GM12878 (cell line): ENCODE measurements at regions not wholly inside any gene's neighbourhood (a gene's known extent, or its start where the extent isn't known, plus 50 kb on each side); places are given as distances from the start of the nearest gene placed in this dataset.

Source experiments
- ATAC-seq: fragments of 200-7000 bp; cut with Tn5 transposase; 3 replicates; pipeline ENCODE4 v1.9.1; 2020; ENCODE audit warnings: mild to moderate bottlenecking, moderate library complexity
- BruUV-seq: library from RNA; stranded (reverse); fragments of 400-500 nt; replicated peaks from 2 replicates; lab custom pipeline; 2021; lab: Mats Ljungman, UMichigan
- CTCF ChIA-PET: fragments of 300-600 bp; sonication (Branson Sonifier 250); formaldehyde crosslinking; extraction: SDS; loops from one replicate; lab custom pipeline; 2021; ENCODE audit warnings: inconsistent platforms; lab: Yijun Ruan, JAX
- POLR2A ChIA-PET: fragments of 350-600 bp; formaldehyde crosslinking; extraction: SDS; loops from one replicate; lab custom pipeline; 2021; ENCODE audit warnings: inconsistent platforms; lab: Charles Lee
- RAD21 ChIA-PET: fragments of 300-600 bp; sonication (Branson Sonifier 250); formaldehyde crosslinking; loops from one replicate; lab custom pipeline; 2023; ENCODE audit warnings: antibody characterized with exemption; ENCODE audit not compliant: unreplicated experiment; lab: Charles Lee
- SMC1A ChIA-PET: fragments of 300-600 bp; sonication (Branson Sonifier 250); formaldehyde crosslinking; loops from one replicate; lab custom pipeline; 2023; ENCODE audit not compliant: unreplicated experiment, uncharacterized antibody; lab: Charles Lee
- DNase-seq: peaks from one replicate; pipeline ENCODE4 v3.0.0-alpha.2; 2011; ENCODE audit warnings: low read depth, low spot score
- FAIRE-seq: peaks from 3 replicates; lab custom pipeline; 2011; peaks lifted over from hg19 to GRCh38; lab: Jason Lieb, UNC
- H2AFZ ChIP-seq: 2 replicates; pipeline ENCODE4 v1.6.0; 2011; ENCODE audit warnings: low read depth, low read length, control low read depth; ENCODE audit not compliant: control insufficient read depth
- H3K27ac ChIP-seq: 2 replicates; pipeline ENCODE4 v1.5.1; 2011; ENCODE audit warnings: control low read depth; ENCODE audit not compliant: control insufficient read depth, insufficient read depth
- H3K27me3 ChIP-seq, 2 experiments: replicated peaks in 1 of 2; 2 replicates each; pipeline versions ENCODE4 v1.6.0 to v1.6.1; 2011; ENCODE audit warnings: low read length in 1 of 2; ENCODE audit not compliant: control insufficient read depth in 2 of 2, insufficient read depth in 2 of 2
- H3K36me3 ChIP-seq, 2 experiments: 2 replicates each; pipeline ENCODE4 v1.5.1; 2011; ENCODE audit warnings: low read length in 1 of 2; ENCODE audit not compliant: control insufficient read depth in 2 of 2, insufficient read depth in 2 of 2
- H3K4me1 ChIP-seq: 2 replicates; pipeline ENCODE4 v1.6.1; 2011; ENCODE audit warnings: mild to moderate bottlenecking, low read length, moderate library complexity, mixed read lengths; ENCODE audit not compliant: control insufficient read depth, insufficient read depth
- H3K4me2 ChIP-seq: 2 replicates; pipeline ENCODE4 v1.6.0; 2011; ENCODE audit warnings: control low read depth; ENCODE audit not compliant: control insufficient read depth, insufficient read depth
- H3K4me3 ChIP-seq: fragments of 200-600 bp; sonication (generic); 2 replicates; pipeline ENCODE4 v1.5.1; 2016
- H3K79me2 ChIP-seq: 2 replicates; pipeline ENCODE4 v1.6.0; 2011; ENCODE audit warnings: low read length; ENCODE audit not compliant: control insufficient read depth, insufficient read depth
- H3K9ac ChIP-seq: 2 replicates; pipeline ENCODE4 v1.8.0; 2011; ENCODE audit warnings: low read length, control low read depth, mixed read lengths; ENCODE audit not compliant: control insufficient read depth, insufficient read depth
- H3K9me3 ChIP-seq: replicated peaks from 3 replicates; pipeline ENCODE4 v1.5.1; 2011; ENCODE audit warnings: mild to moderate bottlenecking, low read length; ENCODE audit not compliant: control insufficient read depth, insufficient read depth
- H4K20me1 ChIP-seq: 2 replicates; pipeline ENCODE4 v1.6.0; 2011; ENCODE audit not compliant: control insufficient read depth, insufficient read depth
- BCL11A ChIP-seq: IDR thresholded peaks from 2 replicates; pipeline ENCODE4 v1.6.1; 2011; ENCODE audit warnings: low read depth, low read length
- EGR1 ChIP-seq, 2 experiments: IDR thresholded peaks; 1 replicate in 1 of 2; 2 replicates in 1 of 2; pipeline ENCODE4 v1.6.1; 2011 to 2012; ENCODE audit warnings: low read depth in 2 of 2, low read length in 2 of 2, borderline replicate concordance in 1 of 2, mild to moderate bottlenecking in 1 of 2, moderate library complexity in 1 of 2
- FOXM1 ChIP-seq: IDR thresholded peaks from 2 replicates; pipeline ENCODE4 v1.6.1; 2012; ENCODE audit warnings: low read depth, mild to moderate bottlenecking, inconsistent platforms, low read length, moderate library complexity
- RAD21 ChIP-seq: IDR thresholded peaks from 2 replicates; pipeline ENCODE4 v1.6.1; 2011; ENCODE audit warnings: mild to moderate bottlenecking, low read depth, low read length, moderate library complexity; ENCODE audit not compliant: insufficient read depth
- SMC3 ChIP-seq: IDR thresholded peaks from 2 replicates; pipeline ENCODE4 v1.6.1; 2011; ENCODE audit warnings: low read length, improper control_type of control experiment, borderline replicate concordance
- TAF1 ChIP-seq: IDR thresholded peaks from 2 replicates; pipeline ENCODE4 v1.6.1; 2011; ENCODE audit warnings: mild to moderate bottlenecking, low read depth, low read length, borderline replicate concordance
- YY1 ChIP-seq: IDR thresholded peaks from 2 replicates; pipeline ENCODE4 v1.6.1; 2011; ENCODE audit warnings: low read depth, mild to moderate bottlenecking, low read length
- WGBS: methylation state at CpG from one replicate; pipeline ENCODE4 v1.1.6; 2016; ENCODE audit warnings: low lambda C conversion rate; ENCODE audit not compliant: insufficient replicate concordance, insufficient coverage; ENCODE audit errors: missing lambda C conversion rate; 5-methylcytosine and 5-hydroxymethylcytosine counted together
- in situ Hi-C: fragments of 300-500 bp; cut with MboI; formaldehyde crosslinking; loops from 9 replicates; pipeline ENCODE4 v1.14.3; 2018; ENCODE audit warnings: mixed read lengths
- intact Hi-C: fragments of 100-400 bp; cut with micrococcal nuclease; formaldehyde crosslinking; loops from one replicate; pipeline ENCODE4 v1.14.2; 2022; ENCODE audit not compliant: unreplicated experiment
- TF ChIP-seq, protein P1 (sequence below): IDR thresholded peaks from 2 replicates; pipeline ENCODE4 v1.6.1; 2012; ENCODE audit warnings: low read depth, low read length, improper control_type of control experiment
- TF ChIP-seq, protein P2 (sequence below), 3 experiments: IDR thresholded peaks in 2 of 3; conservative IDR thresholded peaks in 1 of 3; 2 replicates each; pipeline ENCODE4 v1.5.1; 2011; ENCODE audit warnings: low read depth in 3 of 3, low read length in 3 of 3, mild to moderate bottlenecking in 3 of 3, control low read depth in 2 of 3, moderate library complexity in 2 of 3, inconsistent platforms in 1 of 3, mixed read lengths in 1 of 3; ENCODE audit not compliant: control insufficient read depth in 2 of 3, insufficient read depth in 1 of 3; ENCODE audit errors: extremely low read depth in 1 of 3
- TF ChIP-seq, protein P3 (sequence below): fragments of 450-650 bp; IDR thresholded peaks from 2 replicates; pipeline ENCODE4 v1.6.1; 2016; ENCODE audit warnings: mild to moderate bottlenecking

DNA sequence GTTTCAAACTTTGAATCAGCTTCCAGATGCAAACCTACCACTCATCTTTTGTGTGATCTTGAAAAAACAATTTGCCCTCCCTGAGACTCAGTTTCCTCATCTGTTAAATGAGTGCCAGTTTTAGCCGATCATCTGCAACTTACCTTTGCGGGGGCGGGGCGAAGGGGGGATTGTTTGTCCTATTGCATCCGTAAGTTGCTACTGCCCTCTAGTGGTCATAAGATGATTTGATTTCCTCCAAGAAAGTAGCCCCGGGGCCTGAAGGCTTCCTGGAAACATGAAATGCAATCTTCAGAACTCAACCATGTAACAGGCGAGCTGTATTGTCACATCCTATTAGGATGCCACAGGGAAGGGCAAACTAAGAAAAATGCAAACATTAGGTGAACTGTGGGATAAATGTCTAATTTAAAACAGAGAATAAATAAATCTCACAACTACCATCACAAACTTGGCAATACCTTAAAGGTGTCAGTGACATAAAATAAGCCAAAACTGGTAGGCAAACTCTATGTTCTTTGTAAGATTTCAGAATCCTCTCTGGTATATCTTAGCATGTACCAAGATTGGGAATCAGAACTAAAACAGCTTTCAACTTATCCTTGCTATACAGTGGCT lies 63.5 kb upstream of the CLDN18 start:
- Histone ChIP-seq H3K27ac (no peak overlapping the region), H3K4me2 (no peak overlapping the region), H3K9ac (no peak overlapping the region), H3K27me3 (no peaks in the 10 kb centered on the region), H3K4me3 (no peak overlapping the region), H3K9me3 (no peaks in the 10 kb centered on the region), H3K36me3 (no peaks in the 10 kb centered on the region), H3K4me1 (no peaks in the 10 kb centered on the region), H2AFZ (no peak overlapping the region), H3K79me2 (no peaks in the 10 kb centered on the region), H4K20me1 (no peaks in the 10 kb centered on the region)
- no peak for DNase-seq
- WGBS, result 2% methylated on average over 7 of the region's 7 CpGs
- in situ Hi-C loops, result loop anchor here (10.0 to 25.0 kb wide), 2 partner anchors 822 to 1884 kb away; no protein-coding TSS in a partner anchor
- ChIA-PET CTCF (interaction anchor here (0.7 to 7.2 kb wide), 25 partner anchors 8 to 840 kb away, joined by 3 to 45 read pairs (median 4); no protein-coding TSS in a partner anchor), POLR2A (no interaction called here), SMC1A (interaction anchor here (0.7 to 2.6 kb wide), 10 partner anchors 24 to 841 kb away, joined by 3 to 9 read pairs (median 3); no protein-coding TSS in a partner anchor), RAD21 (interaction anchor here (0.7 to 5.9 kb wide), 8 partner anchors 104 to 914 kb away, joined by 3 to 23 read pairs (median 4); no protein-coding TSS in a partner anchor)
- peak; percentile 91 for TF ChIP-seq RAD21
- TF ChIP-seq YY1, result peak; percentile 67
- TF ChIP-seq, protein P1, sequence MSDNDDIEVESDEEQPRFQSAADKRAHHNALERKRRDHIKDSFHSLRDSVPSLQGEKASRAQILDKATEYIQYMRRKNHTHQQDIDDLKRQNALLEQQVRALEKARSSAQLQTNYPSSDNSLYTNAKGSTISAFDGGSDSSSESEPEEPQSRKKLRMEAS, result no peak
- TF ChIP-seq FOXM1, result no peak
- TF ChIP-seq, protein P2, sequence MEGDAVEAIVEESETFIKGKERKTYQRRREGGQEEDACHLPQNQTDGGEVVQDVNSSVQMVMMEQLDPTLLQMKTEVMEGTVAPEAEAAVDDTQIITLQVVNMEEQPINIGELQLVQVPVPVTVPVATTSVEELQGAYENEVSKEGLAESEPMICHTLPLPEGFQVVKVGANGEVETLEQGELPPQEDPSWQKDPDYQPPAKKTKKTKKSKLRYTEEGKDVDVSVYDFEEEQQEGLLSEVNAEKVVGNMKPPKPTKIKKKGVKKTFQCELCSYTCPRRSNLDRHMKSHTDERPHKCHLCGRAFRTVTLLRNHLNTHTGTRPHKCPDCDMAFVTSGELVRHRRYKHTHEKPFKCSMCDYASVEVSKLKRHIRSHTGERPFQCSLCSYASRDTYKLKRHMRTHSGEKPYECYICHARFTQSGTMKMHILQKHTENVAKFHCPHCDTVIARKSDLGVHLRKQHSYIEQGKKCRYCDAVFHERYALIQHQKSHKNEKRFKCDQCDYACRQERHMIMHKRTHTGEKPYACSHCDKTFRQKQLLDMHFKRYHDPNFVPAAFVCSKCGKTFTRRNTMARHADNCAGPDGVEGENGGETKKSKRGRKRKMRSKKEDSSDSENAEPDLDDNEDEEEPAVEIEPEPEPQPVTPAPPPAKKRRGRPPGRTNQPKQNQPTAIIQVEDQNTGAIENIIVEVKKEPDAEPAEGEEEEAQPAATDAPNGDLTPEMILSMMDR (IDR thresholded peaks at IDR 0.05 in 2 of 3, conservative IDR thresholded peaks at IDR 0.05 in 1 of 3; ENCODE audit: control insufficient read depth in 2 of 3, extremely low read depth in 1 of 3, insufficient read depth in 1 of 3, low read depth in 3 of 3, low read length in 3 of 3), result peak; percentile 65 to 69 (median 68); a peak in 5 of 6 replicates
- TF ChIP-seq TAF1, result no peak
- TF ChIP-seq SMC3, result peak; percentile 68
- TF ChIP-seq BCL11A, result no peak
- TF ChIP-seq, protein P3, sequence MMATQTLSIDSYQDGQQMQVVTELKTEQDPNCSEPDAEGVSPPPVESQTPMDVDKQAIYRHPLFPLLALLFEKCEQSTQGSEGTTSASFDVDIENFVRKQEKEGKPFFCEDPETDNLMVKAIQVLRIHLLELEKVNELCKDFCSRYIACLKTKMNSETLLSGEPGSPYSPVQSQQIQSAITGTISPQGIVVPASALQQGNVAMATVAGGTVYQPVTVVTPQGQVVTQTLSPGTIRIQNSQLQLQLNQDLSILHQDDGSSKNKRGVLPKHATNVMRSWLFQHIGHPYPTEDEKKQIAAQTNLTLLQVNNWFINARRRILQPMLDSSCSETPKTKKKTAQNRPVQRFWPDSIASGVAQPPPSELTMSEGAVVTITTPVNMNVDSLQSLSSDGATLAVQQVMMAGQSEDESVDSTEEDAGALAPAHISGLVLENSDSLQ, result no peak
- TF ChIP-seq EGR1 (IDR thresholded peaks at IDR 0.05; ENCODE audit: borderline replicate concordance in 1 of 2, low read depth in 2 of 2, low read length in 2 of 2), result peak in 1 of 2 experiments; percentile 94; a peak in 2 of 3 replicates
- ATAC-seq, result peak; percentile 93
- no TSS peak for BruUV-seq
- FAIRE-seq, result no peak
- intact Hi-C loops, result loop anchor here (1.0 to 10.0 kb wide), 6 partner anchors 106 to 1872 kb away; no protein-coding TSS in a partner anchor
